SK-N-SH (cell line): ENCODE measurements at regions not wholly inside any gene's neighbourhood (a gene's known extent, or its start where the extent isn't known, plus 50 kb on each side); places are given as distances from the start of the nearest gene placed in this dataset.

Experiments
- CTCF ChIA-PET: fragments of 300-600, 350-600 bp; formaldehyde crosslinking; extraction: SDS; loops from one replicate; lab custom pipeline; 2021; lab: Yijun Ruan, JAX
- POLR2A ChIA-PET: fragments of 350-600 bp; sonication (Branson Sonifier 250); formaldehyde crosslinking; extraction: SDS; loops from one replicate; lab custom pipeline; 2020; ENCODE audit warnings: antibody characterized with exemption, inconsistent platforms; lab: Yijun Ruan, JAX
- DNase-seq: peaks from one replicate; pipeline ENCODE4 v3.0.0; 2012
- H2AFZ ChIP-seq: fragments of 200-600 bp; sonication (generic); 2 replicates; pipeline ENCODE4 v1.8.1; 2016; ENCODE audit warnings: antibody characterized with exemption, mild to moderate bottlenecking, low read depth
- H3F3A ChIP-seq: fragments of 200-600 bp; sonication (generic); replicated peaks from 2 replicates; pipeline ENCODE3; 2016; ENCODE audit warnings: antibody characterized with exemption, mild to moderate bottlenecking; ENCODE audit not compliant: insufficient read depth
- H3K27ac ChIP-seq, 2 experiments: fragments of 200-500 bp in 1 of 2; fragments of 200-600 bp in 1 of 2; sonication (Bioruptor generic) in 1 of 2; sonication (generic), shearing (Covaris generic) in 1 of 2; 2 replicates each; pipeline versions ENCODE4 v1.5.1 to v1.6.1; 2014 to 2016; ENCODE audit warnings: low read depth in 2 of 2, inconsistent platforms in 1 of 2, low read length in 1 of 2, mild to moderate bottlenecking in 1 of 2, mixed read lengths in 1 of 2
- H3K27me3 ChIP-seq: fragments of 200-600 bp; sonication (generic), shearing (Covaris generic); 2 replicates; pipeline ENCODE4 v1.6.1; 2016; ENCODE audit warnings: mixed run types; ENCODE audit not compliant: insufficient read depth
- H3K36me3 ChIP-seq, 2 experiments: fragments of 200-500 bp in 1 of 2; fragments of 200-600 bp in 1 of 2; sonication (Bioruptor generic) in 1 of 2; sonication (generic) in 1 of 2; replicated peaks in 1 of 2; 2 replicates each; pipeline versions ENCODE3 to v1.5.1; 2014 to 2016; ENCODE audit warnings: low read length in 1 of 2, mild to moderate bottlenecking in 1 of 2; ENCODE audit not compliant: insufficient read depth in 2 of 2, control insufficient read depth in 1 of 2
- H3K4me1 ChIP-seq, 2 experiments: fragments of 200-500 bp in 1 of 2; fragments of 200-600 bp in 1 of 2; sonication (Bioruptor generic) in 1 of 2; sonication (generic), shearing (Covaris generic) in 1 of 2; 2 replicates each; pipeline versions ENCODE4 v1.5.1 to v1.6.1; 2014 to 2016; ENCODE audit warnings: low read depth in 1 of 2, low read length in 1 of 2, mixed run types in 1 of 2; ENCODE audit not compliant: insufficient read depth in 2 of 2, control insufficient read depth in 1 of 2
- H3K4me2 ChIP-seq: fragments of 200-600 bp; sonication (generic), shearing (Covaris generic); 2 replicates; pipeline ENCODE4 v1.6.1; 2017; ENCODE audit warnings: mixed run types
- H3K4me3 ChIP-seq, 2 experiments: fragments of 200-500 bp in 1 of 2; fragments of 200-600 bp in 1 of 2; sonication (Bioruptor generic) in 1 of 2; sonication (generic), shearing (Covaris generic) in 1 of 2; 2 replicates each; pipeline versions ENCODE4 v1.5.1 to v1.8.1; 2014 to 2016; ENCODE audit warnings: low read depth in 2 of 2, inconsistent platforms in 1 of 2, low read length in 1 of 2, mild to moderate bottlenecking in 1 of 2, mixed read lengths in 1 of 2, moderate library complexity in 1 of 2
- H3K79me2 ChIP-seq: fragments of 200-600 bp; sonication (generic); 2 replicates; pipeline ENCODE4 v1.8.1; 2017; ENCODE audit warnings: mild to moderate bottlenecking; ENCODE audit not compliant: insufficient read depth
- H3K9ac ChIP-seq: fragments of 200-600 bp; sonication (generic); 2 replicates; pipeline ENCODE4 v1.6.1; 2017; ENCODE audit warnings: mixed run types
- H3K9me2 ChIP-seq: fragments of 200-600 bp; sonication (generic); 2 replicates; pipeline ENCODE4 v1.6.1; 2017; ENCODE audit warnings: mixed run types
- H3K9me3 ChIP-seq: fragments of 200-600 bp; sonication (generic); 2 replicates; pipeline ENCODE4 v1.6.1; 2017; ENCODE audit warnings: mixed run types, mild to moderate bottlenecking, moderate library complexity
- H4K20me1 ChIP-seq: fragments of 200-600 bp; sonication (generic); 2 replicates; pipeline ENCODE4 v1.6.1; 2017; ENCODE audit warnings: mild to moderate bottlenecking, mixed run types; ENCODE audit not compliant: insufficient read depth
- ELF1 ChIP-seq: IDR thresholded peaks from 2 replicates; pipeline ENCODE4 v1.4.0; 2012
- EZH2phosphoT487 ChIP-seq: fragments of 200-600 bp; sonication (generic); IDR thresholded peaks from 2 replicates; pipeline ENCODE4 v1.6.1; 2017; ENCODE audit warnings: low read depth, mixed run types, mild to moderate bottlenecking, antibody characterized with exemption, moderate library complexity, borderline replicate concordance
- FOXM1 ChIP-seq: IDR thresholded peaks from 2 replicates; pipeline ENCODE4 v1.4.0; 2012; ENCODE audit warnings: low read depth, mild to moderate bottlenecking
- GABPA ChIP-seq: IDR thresholded peaks from 2 replicates; pipeline ENCODE4 v1.4.0; 2012; ENCODE audit warnings: low read depth, mild to moderate bottlenecking
- GATA2 ChIP-seq: sonication (generic); formaldehyde crosslinking; IDR thresholded peaks from 2 replicates; pipeline ENCODE4 v1.5.0; 2020; ENCODE audit warnings: mild to moderate bottlenecking, missing genetic modification reagents
- MEF2A ChIP-seq: IDR thresholded peaks from 2 replicates; pipeline ENCODE4 v1.4.0; 2012; ENCODE audit warnings: low read depth, borderline replicate concordance
- MXI1 ChIP-seq: IDR thresholded peaks from 2 replicates; pipeline ENCODE4 v1.6.1; 2012; ENCODE audit warnings: mild to moderate bottlenecking, low read depth, low read length, improper control_type of control experiment
- NFIC ChIP-seq: IDR thresholded peaks from 2 replicates; pipeline ENCODE4 v1.4.0; 2012; ENCODE audit warnings: borderline replicate concordance
- POLR2AphosphoS5 ChIP-seq: IDR thresholded peaks from 2 replicates; pipeline ENCODE4 v1.6.1; 2012; ENCODE audit warnings: low read depth, low read length
- RAD21 ChIP-seq: IDR thresholded peaks from 2 replicates; pipeline ENCODE4 v1.6.1; 2012; ENCODE audit warnings: mild to moderate bottlenecking, low read length
- SIN3A ChIP-seq: IDR thresholded peaks from 2 replicates; pipeline ENCODE4 v1.6.1; 2012; ENCODE audit warnings: low read depth, mild to moderate bottlenecking, low read length, moderate library complexity, borderline replicate concordance
- SMC3 ChIP-seq: IDR thresholded peaks from 2 replicates; pipeline ENCODE4 v1.6.1; 2012; ENCODE audit warnings: low read depth, low read length, improper control_type of control experiment
- TAF1 ChIP-seq: IDR thresholded peaks from 2 replicates; pipeline ENCODE4 v1.6.1; 2012; ENCODE audit warnings: low read depth, mild to moderate bottlenecking, low read length, moderate library complexity, borderline replicate concordance
- TCF12 ChIP-seq: IDR thresholded peaks from 2 replicates; pipeline ENCODE4 v1.4.0; 2012
- YY1 ChIP-seq: IDR thresholded peaks from 2 replicates; pipeline ENCODE4 v1.4.0; 2012; ENCODE audit warnings: low read depth, mild to moderate bottlenecking
- WGBS: methylation state at CpG from one replicate; pipeline ENCODE4 v1.1.6; 2017; ENCODE audit warnings: low lambda C conversion rate; 5-methylcytosine and 5-hydroxymethylcytosine counted together
- TF ChIP-seq, protein P1 (sequence below): IDR thresholded peaks from 2 replicates; pipeline ENCODE4 v1.6.1; 2012; ENCODE audit warnings: mild to moderate bottlenecking, low read depth, low read length, moderate library complexity
- TF ChIP-seq, protein P2 (sequence below): fragments of 150-350 bp; IDR thresholded peaks from 2 replicates; pipeline ENCODE4 v1.6.1; 2016; ENCODE audit warnings: mild to moderate bottlenecking, low read depth, low read length
- TF ChIP-seq, protein P3 (sequence below): IDR thresholded peaks from 2 replicates; pipeline ENCODE4 v1.4.0; 2012; ENCODE audit warnings: low read depth
- TF ChIP-seq, protein P4 (sequence below): fragments of 200-600 bp; sonication (generic); IDR thresholded peaks from 2 replicates; pipeline ENCODE4 v1.6.1; 2017; ENCODE audit warnings: antibody characterized with exemption, mild to moderate bottlenecking, moderate library complexity
- TF ChIP-seq, protein P5 (sequence below): IDR thresholded peaks from 2 replicates; pipeline ENCODE4; 2012

DNA sequence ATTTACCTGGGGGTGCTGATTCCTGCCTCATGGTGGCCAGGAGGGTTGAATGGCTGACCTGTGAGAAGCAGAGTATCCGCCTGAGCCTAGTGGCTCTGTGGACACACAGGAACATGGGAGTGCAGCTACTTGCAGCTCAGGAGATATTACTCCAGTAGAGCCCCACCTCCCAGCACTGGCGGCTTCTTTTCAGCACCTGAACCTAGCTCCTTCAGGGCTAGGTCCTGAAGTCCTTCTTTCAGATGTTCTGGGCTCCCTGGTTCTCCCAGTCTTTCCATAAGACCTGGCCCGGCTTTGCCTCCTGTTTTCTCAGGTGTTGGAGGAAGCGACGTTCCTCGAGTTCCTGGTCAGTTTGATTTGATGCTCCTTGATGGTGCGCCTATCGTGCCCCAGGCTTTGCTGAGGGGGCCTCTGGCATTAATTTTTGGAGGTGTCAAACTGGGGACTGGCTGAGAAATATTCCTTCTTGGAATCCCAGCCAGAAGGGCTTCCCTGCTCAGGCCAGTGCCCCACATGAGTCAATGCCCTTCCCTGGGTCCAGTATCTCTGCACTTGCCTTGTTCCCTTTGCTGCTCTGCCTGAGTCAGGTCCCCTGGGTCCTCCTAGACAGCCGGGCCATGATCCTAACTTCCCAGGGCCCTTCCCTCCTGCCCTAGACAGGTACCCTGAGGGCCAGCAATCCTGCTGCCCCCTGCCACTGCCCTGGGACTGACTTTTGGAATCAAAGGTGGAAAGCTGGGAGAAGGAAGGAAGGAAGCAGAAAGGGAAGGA is 110.7 kb upstream of the HAAO start:
- Histone ChIP-seq H3K4me1 (peaks cover 10 to 44% of the 10 kb centered on the region in 2 experiments), H3K79me2 (no peaks in the 10 kb centered on the region), H3K4me2 (no peak overlapping the region), H3K9ac (no peak overlapping the region), H4K20me1 (no peaks in the 10 kb centered on the region), H3K9me3 (no peaks in the 10 kb centered on the region), H3K4me3 (no peak overlapping the region), H2AFZ (no peak overlapping the region), H3K36me3 (no peaks in the 10 kb centered on the region), H3K27ac (no peak overlapping the region), H3F3A (no peaks in the 10 kb centered on the region), H3K27me3 (no peaks in the 10 kb centered on the region), H3K9me2 (no peaks in the 10 kb centered on the region)
- ChIA-PET POLR2A (no interaction called here), CTCF (interaction anchor here (0.8 to 2.0 kb wide), 3 partner anchors 44 to 75 kb away, joined by 3 to 8 read pairs (median 3); no protein-coding TSS in a partner anchor)
- no peak for TF ChIP-seq SIN3A
- TF ChIP-seq MEF2A, result no peak
- TF ChIP-seq, protein P1, sequence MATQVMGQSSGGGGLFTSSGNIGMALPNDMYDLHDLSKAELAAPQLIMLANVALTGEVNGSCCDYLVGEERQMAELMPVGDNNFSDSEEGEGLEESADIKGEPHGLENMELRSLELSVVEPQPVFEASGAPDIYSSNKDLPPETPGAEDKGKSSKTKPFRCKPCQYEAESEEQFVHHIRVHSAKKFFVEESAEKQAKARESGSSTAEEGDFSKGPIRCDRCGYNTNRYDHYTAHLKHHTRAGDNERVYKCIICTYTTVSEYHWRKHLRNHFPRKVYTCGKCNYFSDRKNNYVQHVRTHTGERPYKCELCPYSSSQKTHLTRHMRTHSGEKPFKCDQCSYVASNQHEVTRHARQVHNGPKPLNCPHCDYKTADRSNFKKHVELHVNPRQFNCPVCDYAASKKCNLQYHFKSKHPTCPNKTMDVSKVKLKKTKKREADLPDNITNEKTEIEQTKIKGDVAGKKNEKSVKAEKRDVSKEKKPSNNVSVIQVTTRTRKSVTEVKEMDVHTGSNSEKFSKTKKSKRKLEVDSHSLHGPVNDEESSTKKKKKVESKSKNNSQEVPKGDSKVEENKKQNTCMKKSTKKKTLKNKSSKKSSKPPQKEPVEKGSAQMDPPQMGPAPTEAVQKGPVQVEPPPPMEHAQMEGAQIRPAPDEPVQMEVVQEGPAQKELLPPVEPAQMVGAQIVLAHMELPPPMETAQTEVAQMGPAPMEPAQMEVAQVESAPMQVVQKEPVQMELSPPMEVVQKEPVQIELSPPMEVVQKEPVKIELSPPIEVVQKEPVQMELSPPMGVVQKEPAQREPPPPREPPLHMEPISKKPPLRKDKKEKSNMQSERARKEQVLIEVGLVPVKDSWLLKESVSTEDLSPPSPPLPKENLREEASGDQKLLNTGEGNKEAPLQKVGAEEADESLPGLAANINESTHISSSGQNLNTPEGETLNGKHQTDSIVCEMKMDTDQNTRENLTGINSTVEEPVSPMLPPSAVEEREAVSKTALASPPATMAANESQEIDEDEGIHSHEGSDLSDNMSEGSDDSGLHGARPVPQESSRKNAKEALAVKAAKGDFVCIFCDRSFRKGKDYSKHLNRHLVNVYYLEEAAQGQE, result no peak
- TF ChIP-seq SMC3, result no peak
- TF ChIP-seq TCF12, result no peak
- TF ChIP-seq POLR2AphosphoS5, result no peak
- TF ChIP-seq MXI1, result no peak
- no peak for TF ChIP-seq YY1
- TF ChIP-seq EZH2phosphoT487, result no peak
- no peak for TF ChIP-seq NFIC
- TF ChIP-seq, protein P2, sequence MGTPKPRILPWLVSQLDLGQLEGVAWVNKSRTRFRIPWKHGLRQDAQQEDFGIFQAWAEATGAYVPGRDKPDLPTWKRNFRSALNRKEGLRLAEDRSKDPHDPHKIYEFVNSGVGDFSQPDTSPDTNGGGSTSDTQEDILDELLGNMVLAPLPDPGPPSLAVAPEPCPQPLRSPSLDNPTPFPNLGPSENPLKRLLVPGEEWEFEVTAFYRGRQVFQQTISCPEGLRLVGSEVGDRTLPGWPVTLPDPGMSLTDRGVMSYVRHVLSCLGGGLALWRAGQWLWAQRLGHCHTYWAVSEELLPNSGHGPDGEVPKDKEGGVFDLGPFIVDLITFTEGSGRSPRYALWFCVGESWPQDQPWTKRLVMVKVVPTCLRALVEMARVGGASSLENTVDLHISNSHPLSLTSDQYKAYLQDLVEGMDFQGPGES, result no peak
- TF ChIP-seq, protein P3, sequence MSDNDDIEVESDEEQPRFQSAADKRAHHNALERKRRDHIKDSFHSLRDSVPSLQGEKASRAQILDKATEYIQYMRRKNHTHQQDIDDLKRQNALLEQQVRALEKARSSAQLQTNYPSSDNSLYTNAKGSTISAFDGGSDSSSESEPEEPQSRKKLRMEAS, result no peak
- TF ChIP-seq RAD21, result no peak
- no peak for TF ChIP-seq FOXM1
- no peak for TF ChIP-seq TAF1
- TF ChIP-seq, protein P4, sequence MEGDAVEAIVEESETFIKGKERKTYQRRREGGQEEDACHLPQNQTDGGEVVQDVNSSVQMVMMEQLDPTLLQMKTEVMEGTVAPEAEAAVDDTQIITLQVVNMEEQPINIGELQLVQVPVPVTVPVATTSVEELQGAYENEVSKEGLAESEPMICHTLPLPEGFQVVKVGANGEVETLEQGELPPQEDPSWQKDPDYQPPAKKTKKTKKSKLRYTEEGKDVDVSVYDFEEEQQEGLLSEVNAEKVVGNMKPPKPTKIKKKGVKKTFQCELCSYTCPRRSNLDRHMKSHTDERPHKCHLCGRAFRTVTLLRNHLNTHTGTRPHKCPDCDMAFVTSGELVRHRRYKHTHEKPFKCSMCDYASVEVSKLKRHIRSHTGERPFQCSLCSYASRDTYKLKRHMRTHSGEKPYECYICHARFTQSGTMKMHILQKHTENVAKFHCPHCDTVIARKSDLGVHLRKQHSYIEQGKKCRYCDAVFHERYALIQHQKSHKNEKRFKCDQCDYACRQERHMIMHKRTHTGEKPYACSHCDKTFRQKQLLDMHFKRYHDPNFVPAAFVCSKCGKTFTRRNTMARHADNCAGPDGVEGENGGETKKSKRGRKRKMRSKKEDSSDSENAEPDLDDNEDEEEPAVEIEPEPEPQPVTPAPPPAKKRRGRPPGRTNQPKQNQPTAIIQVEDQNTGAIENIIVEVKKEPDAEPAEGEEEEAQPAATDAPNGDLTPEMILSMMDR, result no peak
- no peak for TF ChIP-seq GABPA
- no peak for TF ChIP-seq GATA2
- TF ChIP-seq, protein P5, sequence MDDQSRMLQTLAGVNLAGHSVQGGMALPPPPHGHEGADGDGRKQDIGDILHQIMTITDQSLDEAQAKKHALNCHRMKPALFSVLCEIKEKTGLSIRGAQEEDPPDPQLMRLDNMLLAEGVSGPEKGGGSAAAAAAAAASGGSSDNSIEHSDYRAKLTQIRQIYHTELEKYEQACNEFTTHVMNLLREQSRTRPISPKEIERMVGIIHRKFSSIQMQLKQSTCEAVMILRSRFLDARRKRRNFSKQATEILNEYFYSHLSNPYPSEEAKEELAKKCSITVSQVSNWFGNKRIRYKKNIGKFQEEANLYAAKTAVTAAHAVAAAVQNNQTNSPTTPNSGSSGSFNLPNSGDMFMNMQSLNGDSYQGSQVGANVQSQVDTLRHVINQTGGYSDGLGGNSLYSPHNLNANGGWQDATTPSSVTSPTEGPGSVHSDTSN, result no peak
- TF ChIP-seq ELF1, result no peak
- DNase-seq, result no peak
- WGBS, result 90% methylated on average over 9 of the region's 9 CpGs
